ENCODE measurements at regions not wholly inside any gene's neighbourhood (a gene's known extent, or its start where the extent isn't known, plus 50 kb on each side); places are given as distances from the start of the nearest gene placed in this dataset.
A peak's percentile ranks its signal among the peaks of the same experiment; 100 is the strongest.

GRCh38 chr16:72373201-72373600 is 201.2 kb upstream of the PMFBP1 start:
- H3K27ac Mint-ChIP-seq (ENCODE audit: unreplicated experiment) = no peak overlapping the region
- CTCF ChIA-PET = interaction anchor here (0.6 kb wide), 1 partner anchor 859 kb away, joined by 5 read pairs; no protein-coding TSS in a partner anchor
- H3K4me3 Mint-ChIP-seq (ENCODE audit: low read depth, unreplicated experiment) = no peak overlapping the region
- BruUV-seq (replicated peaks) = no TSS peak
- no peak for TF ChIP-seq CTCF (IDR thresholded peaks at IDR 0.05; ENCODE audit: unreplicated experiment)
- no peaks in the 10 kb centered on the region for H3K9me3 Mint-ChIP-seq (ENCODE audit: low read depth, unreplicated experiment)
- no peaks in the 10 kb centered on the region for H3K36me3 Mint-ChIP-seq (ENCODE audit: insufficient read depth, unreplicated experiment)
- intact Hi-C loops (cut with micrococcal nuclease; ENCODE audit: unreplicated experiment) = no loop called here
- DNase-seq = no peak
- no peaks in the 10 kb centered on the region for H3K4me1 Mint-ChIP-seq (ENCODE audit: low read depth, unreplicated experiment)
- no peaks in the 10 kb centered on the region for H3K27me3 Mint-ChIP-seq (ENCODE audit: unreplicated experiment)

GRCh38 chr16:72372087-72373045 is 200.4 kb upstream of the PMFBP1 start:
- no peak for DNase-seq
- Mint-ChIP-seq H3K27me3 (ENCODE audit: unreplicated experiment) (no peaks in the 10 kb centered on the region), H3K4me3 (ENCODE audit: low read depth, unreplicated experiment) (no peak overlapping the region), H3K36me3 (ENCODE audit: insufficient read depth, unreplicated experiment) (no peaks in the 10 kb centered on the region), H3K9me3 (ENCODE audit: low read depth, unreplicated experiment) (peaks cover 3% of the 10 kb centered on the region), H3K4me1 (ENCODE audit: low read depth, unreplicated experiment) (no peaks in the 10 kb centered on the region), H3K27ac (ENCODE audit: unreplicated experiment) (no peak overlapping the region)
- no TSS peak for BruUV-seq (replicated peaks)
- CTCF ChIA-PET = interaction anchor here (0.6 to 2.1 kb wide), 2 partner anchors 8 to 860 kb away, joined by 5 to 6 read pairs; no protein-coding TSS in a partner anchor
- no peak for TF ChIP-seq CTCF (IDR thresholded peaks at IDR 0.05; ENCODE audit: unreplicated experiment)
- intact Hi-C loops (cut with micrococcal nuclease; ENCODE audit: unreplicated experiment) = no loop called here

- TF ChIP-seq CTCF (IDR thresholded peaks at IDR 0.05; ENCODE audit: unreplicated experiment) = no peak
- Mint-ChIP-seq H3K4me3 (ENCODE audit: low read depth, unreplicated experiment) (no peak overlapping the region), H3K27ac (ENCODE audit: unreplicated experiment) (no peak overlapping the region), H3K36me3 (ENCODE audit: insufficient read depth, unreplicated experiment) (no peaks in the 10 kb centered on the region), H3K4me1 (ENCODE audit: low read depth, unreplicated experiment) (no peaks in the 10 kb centered on the region), H3K9me3 (ENCODE audit: low read depth, unreplicated experiment) (peaks cover 3% of the 10 kb centered on the region), H3K27me3 (ENCODE audit: unreplicated experiment) (no peaks in the 10 kb centered on the region)
- intact Hi-C loops (cut with micrococcal nuclease; ENCODE audit: unreplicated experiment) = no loop called here
- CTCF ChIA-PET = interaction anchor here (0.8 to 2.1 kb wide), 2 partner anchors 9 to 102 kb away, joined by 3 to 6 read pairs; no protein-coding TSS in a partner anchor
- BruUV-seq (replicated peaks) = no TSS peak
- peak; percentile 37 for DNase-seq
Measured at GRCh38 chr16:72371307-72372086, 199.5 kb upstream of the PMFBP1 start.

GRCh38 chr16:72369274-72369673 is 197.3 kb upstream of the PMFBP1 start:
- Mint-ChIP-seq H3K27ac (ENCODE audit: unreplicated experiment) (no peak overlapping the region), H3K27me3 (ENCODE audit: unreplicated experiment) (no peaks in the 10 kb centered on the region), H3K4me3 (ENCODE audit: low read depth, unreplicated experiment) (no peak overlapping the region), H3K36me3 (ENCODE audit: insufficient read depth, unreplicated experiment) (no peaks in the 10 kb centered on the region), H3K9me3 (ENCODE audit: low read depth, unreplicated experiment) (peaks cover 6% of the 10 kb centered on the region), H3K4me1 (ENCODE audit: low read depth, unreplicated experiment) (no peaks in the 10 kb centered on the region)
- no peak for TF ChIP-seq CTCF (IDR thresholded peaks at IDR 0.05; ENCODE audit: unreplicated experiment)
- CTCF ChIA-PET = interaction anchor here (0.6 kb wide), 1 partner anchor 1232 kb away, joined by 3 read pairs; no protein-coding TSS in a partner anchor
- no TSS peak for BruUV-seq (replicated peaks)
- intact Hi-C loops (cut with micrococcal nuclease; ENCODE audit: unreplicated experiment) = no loop called here
- DNase-seq = no peak
